SU-DHL-6 (cell line): ENCODE measurements at regions not wholly inside any gene's neighbourhood (a gene's known extent, or its start where the extent isn't known, plus 50 kb on each side); places are given as distances from the start of the nearest gene placed in this dataset.
"Not testable (repeated sequence)": the region's sequence is repeated elsewhere in the genome, so short reads cannot be mapped to it uniquely, and the experiment has no call there.

Experiments used
- H2AFZ ChIP-seq: fragments of 200-600 bp; sonication (generic); 2 replicates; pipeline ENCODE4 v1.6.1; 2014; ENCODE audit warnings: low read depth, mild to moderate bottlenecking, moderate library complexity, mixed read lengths, antibody characterized with exemption, low read length; ENCODE audit not compliant: severe bottlenecking
- H3F3A ChIP-seq: fragments of 200-600 bp; shearing (Covaris generic); 2 replicates; pipeline ENCODE4 v1.6.0; 2016; ENCODE audit warnings: antibody characterized with exemption, mild to moderate bottlenecking; ENCODE audit not compliant: insufficient read depth
- H3K27ac ChIP-seq: fragments of 200-600 bp; sonication (generic); 2 replicates; pipeline ENCODE4 v1.5.1; 2016; ENCODE audit warnings: low read depth, mild to moderate bottlenecking, low read length, moderate library complexity, mixed read lengths
- H3K27me3 ChIP-seq: fragments of 200-600 bp; sonication (generic), shearing (Covaris generic); 2 replicates; pipeline ENCODE4 v1.6.0; 2014; ENCODE audit warnings: mild to moderate bottlenecking, low read length
- H3K36me3 ChIP-seq: fragments of 200-600 bp; sonication (generic); 2 replicates; pipeline ENCODE4 v1.6.1; 2014; ENCODE audit warnings: mild to moderate bottlenecking, low read length, mixed read lengths
- H3K4me2 ChIP-seq: fragments of 300-600, 200-600 bp; shearing (Covaris generic), sonication (generic); 2 replicates; pipeline ENCODE4 v1.6.0; 2014; ENCODE audit warnings: low read length, low read depth, mild to moderate bottlenecking; ENCODE audit not compliant: poor library complexity, severe bottlenecking
- H3K4me3 ChIP-seq: fragments of 200-600 bp; sonication (generic); 2 replicates; pipeline ENCODE4 v1.5.1; 2014; ENCODE audit warnings: antibody characterized with exemption, low read length, mild to moderate bottlenecking, mixed read lengths; ENCODE audit not compliant: insufficient read depth, poor library complexity, severe bottlenecking
- H3K79me2 ChIP-seq: fragments of 200-600 bp; sonication (generic); 2 replicates; pipeline ENCODE4 v1.6.1; 2014; ENCODE audit warnings: mild to moderate bottlenecking, low read length, moderate library complexity; ENCODE audit not compliant: insufficient read depth
- H3K9ac ChIP-seq: fragments of 200-600 bp; sonication (generic); 2 replicates; pipeline ENCODE4 v1.7.0; 2014; ENCODE audit warnings: mild to moderate bottlenecking, low read length
- H3K9me2 ChIP-seq: fragments of 200-600 bp; sonication (generic); replicated peaks from 2 replicates; pipeline ENCODE4 v1.6.1; 2014; ENCODE audit warnings: low read length; ENCODE audit not compliant: insufficient read depth
- H3K9me3 ChIP-seq: fragments of 200-600 bp; sonication (generic); 2 replicates; pipeline ENCODE4 v1.6.1; 2014; ENCODE audit warnings: low read length, mixed read lengths; ENCODE audit not compliant: insufficient read depth
- H4K20me1 ChIP-seq: fragments of 200-600 bp; sonication (generic); 2 replicates; pipeline ENCODE4 v1.6.1; 2014; ENCODE audit warnings: low read depth, mild to moderate bottlenecking, antibody characterized with exemption, low read length, moderate library complexity, mixed read lengths
- EZH2phosphoT487 ChIP-seq: fragments of 200-600 bp; sonication (generic), shearing (Covaris generic); conservative IDR thresholded peaks from 2 replicates; pipeline ENCODE4 v1.6.1; 2018; ENCODE audit warnings: mild to moderate bottlenecking, antibody characterized with exemption, low read length, moderate library complexity, mixed read lengths
- TF ChIP-seq, protein P1 (sequence below): fragments of 200-600 bp; sonication (generic); IDR thresholded peaks from one replicate; pipeline ENCODE4 v1.5.1; 2017; ENCODE audit warnings: antibody characterized with exemption, mild to moderate bottlenecking, low read length, moderate library complexity; ENCODE audit not compliant: insufficient read depth, poor library complexity, severe bottlenecking

DNA sequence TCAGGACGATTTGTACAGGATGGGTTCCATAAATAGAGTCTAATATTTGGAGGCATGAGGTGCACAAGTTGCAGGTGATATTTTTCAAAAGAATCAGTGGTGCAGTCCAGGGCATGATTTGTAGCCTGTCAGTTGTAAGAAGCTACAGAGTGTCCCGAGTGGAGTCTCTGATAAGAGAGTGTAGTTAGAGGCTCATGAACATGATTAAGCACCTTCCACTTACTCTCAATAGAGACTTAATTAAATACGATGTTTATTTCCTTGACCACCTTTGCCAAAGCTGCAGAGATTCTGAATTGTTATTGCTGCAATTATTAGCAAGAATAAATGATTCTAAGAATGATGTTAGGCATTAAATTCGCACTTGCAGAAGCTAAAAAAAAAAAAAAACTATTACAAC, 218.4 kb upstream of the LRTM1 start:
- Histone ChIP-seq H3K4me2 (no peak overlapping the region), H3K27ac (no peak overlapping the region)
- TF ChIP-seq EZH2phosphoT487: no peak
- TF ChIP-seq, protein P1, sequence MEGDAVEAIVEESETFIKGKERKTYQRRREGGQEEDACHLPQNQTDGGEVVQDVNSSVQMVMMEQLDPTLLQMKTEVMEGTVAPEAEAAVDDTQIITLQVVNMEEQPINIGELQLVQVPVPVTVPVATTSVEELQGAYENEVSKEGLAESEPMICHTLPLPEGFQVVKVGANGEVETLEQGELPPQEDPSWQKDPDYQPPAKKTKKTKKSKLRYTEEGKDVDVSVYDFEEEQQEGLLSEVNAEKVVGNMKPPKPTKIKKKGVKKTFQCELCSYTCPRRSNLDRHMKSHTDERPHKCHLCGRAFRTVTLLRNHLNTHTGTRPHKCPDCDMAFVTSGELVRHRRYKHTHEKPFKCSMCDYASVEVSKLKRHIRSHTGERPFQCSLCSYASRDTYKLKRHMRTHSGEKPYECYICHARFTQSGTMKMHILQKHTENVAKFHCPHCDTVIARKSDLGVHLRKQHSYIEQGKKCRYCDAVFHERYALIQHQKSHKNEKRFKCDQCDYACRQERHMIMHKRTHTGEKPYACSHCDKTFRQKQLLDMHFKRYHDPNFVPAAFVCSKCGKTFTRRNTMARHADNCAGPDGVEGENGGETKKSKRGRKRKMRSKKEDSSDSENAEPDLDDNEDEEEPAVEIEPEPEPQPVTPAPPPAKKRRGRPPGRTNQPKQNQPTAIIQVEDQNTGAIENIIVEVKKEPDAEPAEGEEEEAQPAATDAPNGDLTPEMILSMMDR: no peak

DNA sequence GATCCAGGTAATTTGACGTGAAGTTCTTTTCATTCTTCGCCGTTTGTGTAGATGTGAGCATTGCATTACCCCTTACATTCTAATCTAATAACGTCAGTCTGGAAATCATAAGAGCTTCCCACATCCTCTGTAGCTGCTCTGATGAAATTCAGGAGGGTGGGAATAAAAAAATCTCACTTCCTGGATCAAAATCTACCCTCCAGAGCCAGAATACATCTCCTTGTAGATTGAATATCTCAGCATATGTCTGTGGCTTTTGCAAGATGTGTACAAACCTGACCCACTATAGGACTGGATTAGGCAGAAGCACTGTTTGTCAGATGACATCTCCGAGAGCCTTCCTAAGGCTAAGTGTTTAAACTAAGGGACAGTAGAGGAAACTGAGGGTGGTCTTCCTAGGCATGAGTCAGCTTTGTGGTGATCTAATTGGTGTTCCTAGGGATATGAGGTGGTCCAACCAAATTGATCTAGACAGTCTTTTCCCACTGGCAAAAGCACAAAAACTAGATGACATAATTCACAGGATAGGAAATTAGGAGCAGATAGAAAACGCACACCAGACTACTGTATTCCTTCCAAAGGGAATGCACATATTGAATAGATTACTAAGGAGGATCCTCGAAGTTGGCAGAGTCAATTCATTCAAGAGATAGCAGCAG, 216.3 kb upstream of the LRTM1 start:
- TF ChIP-seq, protein P1: no peak
- TF ChIP-seq EZH2phosphoT487: no peak
- H3K27me3 ChIP-seq: no peaks in the 10 kb centered on the region
- H4K20me1 ChIP-seq: no peaks in the 10 kb centered on the region
- no peaks in the 10 kb centered on the region for H3K36me3 ChIP-seq
- H3K79me2 ChIP-seq: no peaks in the 10 kb centered on the region
- no peak overlapping the region for H3K9ac ChIP-seq
- no peak overlapping the region for H3K4me3 ChIP-seq
- no peak overlapping the region for H3K4me2 ChIP-seq
- H3F3A ChIP-seq: no peaks in the 10 kb centered on the region
- no peaks in the 10 kb centered on the region for H3K9me3 ChIP-seq
- no peak overlapping the region for H3K27ac ChIP-seq
- no peaks in the 10 kb centered on the region for H3K9me2 ChIP-seq
- H2AFZ ChIP-seq: no peak overlapping the region

More for the DNA sequence above, 218.4 kb upstream of the LRTM1 start:
- no peaks in the 10 kb centered on the region for H3K36me3 ChIP-seq
- H3F3A ChIP-seq: no peaks in the 10 kb centered on the region
- no peaks in the 10 kb centered on the region for H3K79me2 ChIP-seq
- H3K9ac ChIP-seq: no peak overlapping the region
- no peaks in the 10 kb centered on the region for H3K9me2 ChIP-seq
- no peaks in the 10 kb centered on the region for H3K27me3 ChIP-seq
- H4K20me1 ChIP-seq: no peaks in the 10 kb centered on the region
- H3K4me3 ChIP-seq: no peak overlapping the region
- no peak overlapping the region for H2AFZ ChIP-seq
- H3K9me3 ChIP-seq: no peaks in the 10 kb centered on the region

GRCh38 chr3:55143336-55143735, 215.5 kb upstream of the LRTM1 start:
- H3K4me2 ChIP-seq: no peak overlapping the region
- H3K79me2 ChIP-seq: no peaks in the 10 kb centered on the region
- no peaks in the 10 kb centered on the region for H3K36me3 ChIP-seq
- H3F3A ChIP-seq: no peaks in the 10 kb centered on the region
- no peaks in the 10 kb centered on the region for H3K27me3 ChIP-seq
- no peak overlapping the region for H3K4me3 ChIP-seq
- no peaks in the 10 kb centered on the region for H3K9me2 ChIP-seq
- H3K9me3 ChIP-seq: no peaks in the 10 kb centered on the region
- H3K27ac ChIP-seq: no peak overlapping the region
- no peak overlapping the region for H3K9ac ChIP-seq
- H4K20me1 ChIP-seq: no peaks in the 10 kb centered on the region
- TF ChIP-seq EZH2phosphoT487: no peak
- TF ChIP-seq, protein P1: no peak
- no peak overlapping the region for H2AFZ ChIP-seq

GRCh38 chr3:55136291-55136690, 208.4 kb upstream of the LRTM1 start:
- not testable (repeated sequence) for H3K4me3 ChIP-seq

More at GRCh38 chr3:55136291-55136690, 208.4 kb upstream of the LRTM1 start:
- not testable (repeated sequence) for H3F3A ChIP-seq, H3K9me3 ChIP-seq, H4K20me1 ChIP-seq, H3K4me2 ChIP-seq, H3K36me3 ChIP-seq, H3K79me2 ChIP-seq, H2AFZ ChIP-seq, H3K9me2 ChIP-seq, H3K27ac ChIP-seq, H3K9ac ChIP-seq, H3K27me3 ChIP-seq
